GM18868 (cell line): ENCODE measurements at regions not wholly inside any gene's neighbourhood (a gene's known extent, or its start where the extent isn't known, plus 50 kb on each side); places are given as distances from the start of the nearest gene placed in this dataset.

Experiments used
- ATAC-seq: cut with Tn5 transposase; IDR thresholded peaks from one replicate; pipeline ENCODE4 v1.9.1; 2021; ENCODE audit warnings: mild to moderate bottlenecking, moderate library complexity; ENCODE audit not compliant: unreplicated experiment

DNA sequence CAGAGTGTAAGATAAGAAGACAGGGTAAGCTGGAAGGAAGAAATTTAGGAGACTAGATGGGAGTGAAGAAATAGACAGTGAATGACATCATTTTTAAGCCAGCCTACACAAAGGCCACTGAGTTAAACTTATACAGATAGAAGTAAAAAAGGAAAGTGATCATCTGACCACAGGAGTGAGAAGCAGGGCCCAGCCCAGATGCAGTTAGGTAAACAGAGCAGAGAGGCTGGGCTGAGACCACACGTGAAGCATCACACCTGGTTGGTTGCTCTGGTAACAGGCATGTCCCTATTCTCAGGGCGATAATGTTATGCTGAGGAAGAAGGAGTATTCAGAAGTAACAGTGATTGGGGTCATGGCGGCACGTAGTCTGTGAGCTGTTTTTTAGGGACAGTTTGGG lies 1079.4 kb downstream of the AACS start:
- no peak for ATAC-seq

DNA sequence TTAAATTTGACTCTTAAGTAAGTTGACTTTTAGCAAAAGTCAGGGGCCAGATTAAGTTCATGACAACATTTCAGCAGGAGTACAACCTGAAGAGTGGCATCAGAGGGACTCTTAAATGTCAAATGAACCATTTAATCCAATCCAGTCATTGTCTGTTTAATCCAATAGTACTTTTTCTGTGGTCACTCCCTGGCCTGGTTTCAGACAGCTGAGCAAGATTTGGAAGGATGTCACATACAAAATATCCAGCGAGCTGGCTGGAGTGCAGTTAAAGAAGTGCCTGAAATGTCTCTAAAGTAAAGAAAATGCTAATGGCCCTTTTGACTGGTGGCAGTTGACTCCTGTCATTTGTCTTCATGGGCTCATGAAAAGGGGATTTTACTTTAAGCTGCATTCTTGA lies 1082.1 kb downstream of the AACS start:
- ATAC-seq = no peak

DNA sequence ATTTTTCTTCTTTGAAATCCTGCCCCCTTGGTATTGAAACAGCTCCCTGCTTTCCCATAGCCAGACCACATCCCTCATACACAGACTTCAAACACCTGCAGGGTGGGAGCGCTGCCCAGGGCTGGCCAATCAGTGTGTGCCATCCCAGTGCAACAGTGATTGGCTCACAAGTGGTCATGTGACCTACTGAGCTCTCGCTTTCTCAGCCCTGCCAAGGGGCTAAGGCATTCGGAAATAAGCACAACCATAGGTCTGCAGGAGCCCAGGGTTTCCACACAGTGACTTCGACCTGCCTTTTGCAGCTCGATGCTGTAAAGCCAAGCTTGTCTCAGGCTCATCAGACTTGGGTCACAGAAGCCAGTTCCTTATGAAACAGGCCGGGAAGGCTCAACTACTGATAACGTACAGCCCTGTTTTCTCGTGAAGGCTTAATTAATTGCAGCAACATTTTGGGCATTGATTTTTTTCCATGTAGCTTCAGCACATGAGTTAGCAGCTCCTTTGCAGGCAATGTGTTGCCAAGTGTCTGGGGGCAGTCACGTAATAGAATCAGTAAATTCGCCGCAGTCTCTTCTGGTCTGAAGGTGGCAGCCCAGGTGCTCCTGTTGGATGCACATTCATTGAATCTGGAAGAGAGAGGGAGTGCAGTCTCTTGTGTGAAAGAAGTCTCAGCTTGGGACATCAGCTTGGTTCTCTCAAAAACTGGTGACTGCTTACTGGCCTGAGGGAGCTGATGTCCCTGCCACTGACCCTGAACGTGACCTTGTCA lies 1091.8 kb downstream of the AACS start:
- ATAC-seq = no peak

DNA sequence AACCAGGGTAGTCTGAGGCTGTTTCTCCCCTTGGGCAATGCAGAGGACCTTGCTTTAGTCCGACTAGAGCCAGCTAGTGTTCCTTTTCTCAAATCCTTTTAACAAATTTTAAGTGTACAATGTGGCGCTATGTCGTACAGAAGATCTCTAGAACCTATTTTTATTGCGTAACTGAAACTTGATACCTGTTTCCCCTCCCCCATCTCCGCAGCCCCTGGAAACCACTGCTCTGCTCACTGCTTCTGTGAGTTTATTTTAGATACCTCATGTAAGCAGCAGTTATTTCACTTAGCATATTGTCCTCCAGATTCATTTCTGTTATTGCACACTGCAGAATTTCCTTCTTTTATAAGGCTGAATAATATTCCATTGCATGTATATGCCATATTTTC lies 1092.3 kb downstream of the AACS start:
- no peak for ATAC-seq

DNA sequence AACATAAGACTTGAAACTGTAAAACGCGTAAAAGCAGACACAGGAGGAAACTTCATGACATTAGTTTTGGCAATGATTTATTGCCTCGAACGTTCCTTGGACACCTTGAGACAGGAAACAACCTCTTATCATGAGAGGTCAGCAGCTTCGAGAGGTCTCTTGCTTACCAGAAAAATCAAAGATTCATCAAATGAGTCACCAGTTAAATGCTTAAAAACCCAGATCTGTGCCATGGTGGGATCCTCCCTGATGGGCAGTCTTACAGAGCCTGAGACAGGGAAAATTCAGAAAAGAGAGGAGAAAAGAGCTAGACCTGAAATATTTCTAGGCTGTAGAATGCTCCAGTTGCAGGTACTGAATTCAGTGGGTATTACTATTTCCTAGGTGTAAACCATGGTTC lies 1093.9 kb downstream of the AACS start:
- ATAC-seq = no peak

DNA sequence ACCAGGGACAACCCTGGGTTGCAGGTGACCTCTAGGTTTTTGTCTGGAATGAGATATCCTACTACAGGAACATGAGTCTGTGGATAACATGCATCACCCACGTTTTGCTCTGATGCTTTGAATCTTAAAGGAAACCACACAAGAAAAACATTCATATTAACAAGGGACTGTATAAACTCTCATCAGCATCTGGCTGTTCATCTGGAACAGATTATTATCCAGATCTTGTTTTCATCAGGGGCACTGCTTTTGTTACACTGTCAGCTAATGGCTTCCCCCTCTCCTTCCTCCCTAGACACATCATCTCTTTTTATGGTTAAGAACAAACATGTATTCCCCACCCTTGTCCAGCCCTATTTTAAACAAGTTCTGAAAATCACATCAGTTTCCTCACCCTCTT lies 1095.7 kb downstream of the AACS start:
- ATAC-seq = no peak

DNA sequence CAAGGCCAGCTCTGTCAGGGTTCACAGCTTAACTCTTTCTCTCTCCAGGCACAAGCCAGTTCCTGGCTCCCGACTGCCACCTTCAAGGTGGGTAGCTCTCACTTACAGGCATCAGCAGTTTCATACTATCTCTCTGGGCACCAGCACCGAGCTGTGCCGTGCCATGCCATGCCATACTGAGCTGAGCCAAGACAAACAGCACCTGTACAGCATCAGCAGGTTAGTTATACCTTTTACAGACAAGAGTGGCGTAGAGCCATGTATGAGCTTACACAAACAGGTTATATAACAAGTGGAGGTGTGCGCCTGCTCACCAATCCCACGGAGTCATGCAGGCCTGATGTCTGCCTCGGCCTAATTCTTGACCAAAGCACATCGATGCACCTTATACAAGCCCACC lies 1098.7 kb downstream of the AACS start:
- no peak for ATAC-seq

DNA sequence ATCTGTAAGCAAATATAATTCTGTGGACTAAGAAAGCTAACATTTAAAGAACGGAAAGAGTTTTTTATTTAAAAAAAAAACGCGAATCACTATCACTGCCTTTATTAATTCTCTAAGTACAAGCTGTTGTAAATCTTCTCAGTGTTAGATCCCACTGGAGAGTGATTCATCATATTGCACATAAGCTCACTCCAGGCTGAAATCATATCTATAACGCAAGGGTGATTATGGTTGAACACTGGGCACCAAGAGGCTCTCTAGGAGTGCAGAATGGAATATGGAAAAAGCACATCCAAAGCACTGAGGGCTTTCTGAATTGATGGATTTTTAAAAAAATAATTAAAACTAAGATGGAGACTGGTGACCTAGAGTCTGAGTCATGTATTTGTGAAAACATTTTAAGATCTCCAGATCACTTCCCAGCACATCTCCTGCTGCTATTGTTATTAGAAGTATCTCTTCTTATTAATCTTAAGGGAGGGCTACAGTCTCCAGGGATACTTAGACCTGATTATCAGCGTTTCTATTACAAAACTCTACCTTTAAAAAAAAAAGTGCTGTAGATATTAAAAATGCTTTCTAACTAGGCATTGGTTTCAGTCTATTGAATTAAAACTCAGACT lies 1106.8 kb downstream of the AACS start:
- no peak for ATAC-seq

DNA sequence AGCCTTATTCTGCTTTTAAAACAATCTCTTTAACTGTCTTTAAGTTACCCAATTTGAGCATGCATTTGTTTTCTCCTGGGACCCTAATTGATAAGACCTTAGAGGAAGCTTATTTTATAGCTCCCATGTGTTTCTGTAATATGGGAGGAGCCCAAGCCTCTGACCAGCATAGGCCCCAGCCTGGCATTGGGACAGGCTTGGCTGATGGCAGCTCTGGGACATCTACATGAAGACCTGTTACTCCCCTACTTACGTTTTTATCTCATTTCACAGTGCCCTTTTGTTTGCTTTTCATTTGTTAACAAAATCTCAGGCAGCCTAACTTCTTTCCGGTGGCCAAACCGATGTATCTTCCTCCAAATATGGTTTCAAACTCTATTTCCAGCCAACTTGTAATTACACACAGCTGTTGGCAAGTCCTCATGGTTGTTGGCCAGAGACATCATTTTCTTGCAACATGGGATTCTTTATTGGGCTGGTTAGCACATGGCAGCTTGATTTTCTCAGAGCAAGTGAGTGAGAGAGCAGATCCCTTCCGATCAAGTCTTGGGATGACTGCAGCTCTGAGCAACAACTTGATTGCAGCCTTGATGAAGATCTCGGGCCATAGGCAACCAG lies 1117.5 kb downstream of the AACS start:
- ATAC-seq = no peak

DNA sequence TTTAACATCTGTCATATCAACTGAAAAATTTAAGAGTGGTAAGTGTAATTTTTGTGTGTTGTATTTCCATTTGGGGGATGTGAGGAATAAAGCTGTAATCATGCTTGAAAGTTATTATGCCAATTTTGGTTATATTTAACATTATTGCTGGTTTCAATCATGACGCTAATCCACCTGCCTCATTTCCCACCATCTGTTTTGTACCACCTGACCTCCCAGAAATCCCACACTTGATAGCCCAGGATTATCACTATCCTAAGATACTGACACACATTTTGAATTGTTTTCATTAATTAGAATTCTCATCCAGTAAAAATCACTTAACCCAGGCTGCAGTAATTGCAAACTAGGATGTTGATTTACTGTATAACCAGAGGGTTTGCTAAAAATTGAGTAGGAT lies 1119.8 kb downstream of the AACS start:
- no peak for ATAC-seq

DNA sequence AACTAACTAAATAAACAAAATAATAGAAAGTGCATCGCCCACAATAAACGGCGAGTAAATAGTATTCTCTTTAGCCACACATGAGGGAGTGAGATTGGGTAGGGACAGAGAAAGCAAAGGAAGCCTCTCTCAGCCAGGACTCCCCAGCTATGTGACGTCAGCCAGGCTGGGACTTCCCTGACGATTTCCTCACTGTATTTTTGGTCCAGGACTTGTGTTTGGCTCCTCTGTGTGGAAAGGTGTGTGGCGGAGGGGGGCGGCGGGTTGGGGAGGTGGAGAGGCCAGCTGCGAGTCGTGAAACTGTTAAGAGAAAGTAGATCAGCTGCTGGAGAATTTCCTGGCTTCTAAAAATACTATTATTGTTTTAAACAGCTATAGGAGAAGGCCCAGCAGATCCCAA lies 1124.6 kb downstream of the AACS start:
- ATAC-seq = no peak

DNA sequence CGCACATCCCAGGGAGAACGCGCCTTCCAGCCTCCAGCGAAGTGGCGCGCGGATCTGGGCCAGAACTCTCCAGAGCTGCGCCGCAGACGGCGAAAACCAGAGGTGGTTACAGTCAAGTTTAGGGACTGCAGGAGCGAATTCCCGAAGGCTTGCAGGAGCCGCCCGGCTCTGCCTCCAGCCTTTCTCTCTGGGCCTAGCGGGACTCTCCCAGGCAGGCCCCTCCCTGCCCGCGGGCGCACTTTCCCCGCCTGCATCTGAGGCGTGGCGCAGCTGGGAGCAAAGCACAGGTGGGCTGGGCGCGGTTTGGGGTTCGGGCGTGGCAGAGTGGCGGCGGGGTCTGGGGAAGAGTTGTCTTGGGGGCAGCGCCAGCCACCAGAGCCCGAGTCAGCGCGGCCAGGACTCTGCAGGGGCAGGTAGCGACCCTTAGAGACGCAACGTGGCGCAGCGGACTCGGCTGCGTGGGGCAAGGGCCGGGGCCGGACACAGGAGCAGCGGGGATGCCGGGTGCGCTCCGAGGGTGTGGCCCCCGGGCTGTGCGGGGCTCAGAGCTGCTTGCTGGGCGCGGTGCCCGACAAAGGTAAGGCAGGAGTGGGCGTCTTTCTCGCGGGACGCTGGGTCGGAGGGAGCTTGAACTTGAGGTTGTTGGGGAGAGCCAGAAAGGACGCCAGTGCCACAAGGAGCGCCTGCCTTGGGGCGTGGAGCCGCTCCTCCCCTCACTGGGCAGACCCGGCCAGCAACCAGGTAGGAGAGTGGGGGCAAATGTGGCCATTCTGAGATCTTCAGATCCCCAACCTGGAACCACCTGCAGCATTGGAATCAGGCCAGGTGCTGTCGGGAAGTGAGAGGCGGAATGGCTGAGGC lies 1126.0 kb downstream of the AACS start:
- no peak for ATAC-seq

DNA sequence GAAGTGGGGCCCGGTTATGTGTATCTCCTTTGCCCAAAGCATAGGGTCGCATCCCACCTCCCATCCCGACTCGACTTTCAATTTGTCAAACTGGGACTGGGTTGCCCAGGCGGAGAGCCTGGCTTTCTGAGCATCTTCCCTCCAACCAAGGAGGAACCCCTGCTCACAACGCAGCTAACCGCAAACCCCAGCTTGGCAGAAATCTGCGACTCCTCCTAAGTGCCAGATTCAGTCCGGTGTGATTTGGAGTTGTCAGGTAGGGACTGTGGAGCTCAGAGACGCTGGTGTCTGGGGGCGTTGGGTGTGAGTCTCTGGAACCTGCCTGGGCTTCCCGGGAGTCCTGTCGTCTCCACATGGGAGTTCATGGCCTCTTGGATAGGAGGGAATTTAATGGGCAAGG lies 1126.7 kb downstream of the AACS start:
- no peak for ATAC-seq

DNA sequence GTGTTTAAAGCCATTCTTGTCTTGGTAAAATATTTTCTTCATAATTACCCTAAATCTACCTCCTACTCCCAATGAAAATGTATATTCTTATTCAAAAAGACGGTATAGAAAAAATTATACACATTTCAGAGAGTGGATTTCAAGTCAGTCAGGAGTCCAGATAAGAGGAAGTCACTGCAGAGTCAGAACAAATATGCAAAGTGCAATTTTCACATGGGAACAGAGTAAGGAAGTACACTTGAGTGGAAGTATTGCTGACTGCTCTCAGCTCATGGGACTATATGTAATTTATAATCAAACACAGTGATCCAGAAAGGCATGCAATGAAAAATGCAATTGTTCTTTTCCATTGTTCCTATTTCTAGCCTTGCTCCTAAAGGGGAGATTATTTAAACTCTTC lies 1128.0 kb downstream of the AACS start:
- no peak for ATAC-seq

DNA sequence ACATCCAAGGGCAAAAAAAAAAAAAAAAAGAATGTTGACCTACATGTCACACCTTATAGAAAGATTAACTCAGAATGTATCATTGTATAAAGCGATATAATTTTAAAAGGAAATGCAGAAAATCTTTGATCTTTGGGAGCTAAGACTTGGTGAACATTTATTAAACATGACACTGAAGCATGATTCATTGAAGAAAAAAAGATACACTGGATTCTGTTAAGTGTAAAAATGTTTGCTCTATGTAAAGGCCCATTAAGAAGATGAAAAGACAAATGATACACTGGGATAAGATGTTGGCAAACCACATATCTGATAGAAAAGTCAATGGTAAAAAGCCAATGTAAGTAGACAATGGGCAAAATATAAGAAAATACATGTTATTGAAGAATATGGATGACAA lies 1131.0 kb downstream of the AACS start:
- ATAC-seq = no peak

DNA sequence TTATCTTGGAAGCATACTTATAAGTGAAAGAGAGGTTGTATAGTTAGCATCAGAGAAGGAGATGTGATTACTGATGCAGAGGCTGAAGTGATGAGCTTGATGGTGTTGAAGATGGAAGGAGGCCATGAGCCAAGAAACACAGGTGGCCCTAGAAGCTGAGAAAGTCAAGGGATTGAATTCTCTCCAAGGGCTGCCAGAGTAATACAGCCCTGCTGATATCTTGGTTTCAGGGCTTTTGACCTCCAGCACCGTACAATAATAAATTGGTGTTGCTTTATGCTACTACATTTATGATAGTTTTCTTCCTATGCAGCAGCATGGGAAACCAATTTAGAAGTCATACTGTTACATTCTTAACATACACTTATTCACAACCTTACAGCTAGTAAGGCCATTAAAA lies 1133.3 kb downstream of the AACS start:
- ATAC-seq = no peak

DNA sequence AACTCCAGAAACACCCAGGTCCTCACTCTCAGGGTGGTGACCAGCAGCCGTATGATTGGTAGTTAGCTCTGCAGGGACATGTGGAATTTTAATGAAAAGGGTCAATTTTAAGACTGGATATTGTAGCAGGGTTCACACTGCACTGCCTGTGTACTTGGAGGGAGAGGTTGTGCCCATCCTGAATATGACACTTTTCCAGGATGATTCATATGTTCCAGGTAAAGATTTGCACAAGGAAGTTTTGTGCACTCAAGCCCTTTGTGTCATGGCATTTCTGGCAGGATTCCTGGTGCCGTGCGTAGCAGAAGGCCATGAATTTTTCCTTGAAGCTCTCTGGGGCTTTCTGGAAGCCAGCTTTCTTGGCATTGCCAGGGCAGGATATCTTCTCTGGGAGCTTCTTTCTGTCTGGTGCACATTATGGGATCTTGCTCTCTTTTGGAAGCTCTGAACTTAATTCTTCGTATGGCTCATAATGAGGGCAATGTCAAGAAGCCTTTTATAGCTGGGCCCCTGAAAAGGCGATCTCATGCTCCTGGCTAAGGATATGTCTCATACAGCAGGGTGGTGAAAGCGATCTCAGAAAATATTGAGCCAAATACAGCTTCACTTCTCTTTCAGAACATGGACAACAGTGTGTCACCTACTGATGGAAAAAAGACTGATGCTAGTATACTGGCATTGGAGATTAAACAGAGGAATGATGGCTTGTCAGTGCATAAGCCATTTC lies 1133.9 kb downstream of the AACS start:
- ATAC-seq = no peak

DNA sequence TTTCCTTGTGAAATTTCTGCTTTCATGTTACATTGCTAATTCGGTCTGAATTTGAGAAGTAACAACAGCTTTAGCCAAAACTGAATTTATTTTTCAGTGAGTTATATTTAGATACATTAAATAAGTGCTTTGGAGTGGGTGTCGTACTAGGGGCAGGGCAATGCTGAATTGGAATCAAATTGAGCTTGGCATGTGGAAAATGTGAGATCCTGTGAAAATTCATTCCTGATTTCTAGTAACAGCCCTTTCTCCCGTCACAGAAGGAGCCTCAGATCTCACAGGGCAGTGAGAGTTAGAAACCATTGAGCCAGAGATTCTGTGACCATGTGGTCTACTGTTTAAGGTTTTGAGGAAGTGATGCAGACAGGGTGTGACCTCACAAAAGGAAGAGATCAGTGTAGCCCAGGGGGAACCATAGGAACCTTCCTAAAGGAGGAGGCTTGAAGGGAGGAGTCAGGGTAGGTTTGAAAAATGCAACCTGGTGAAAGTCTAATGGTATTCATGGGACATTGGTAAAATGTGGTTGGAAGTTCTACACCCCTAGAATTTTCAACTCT lies 1136.8 kb downstream of the AACS start:
- no peak for ATAC-seq

DNA sequence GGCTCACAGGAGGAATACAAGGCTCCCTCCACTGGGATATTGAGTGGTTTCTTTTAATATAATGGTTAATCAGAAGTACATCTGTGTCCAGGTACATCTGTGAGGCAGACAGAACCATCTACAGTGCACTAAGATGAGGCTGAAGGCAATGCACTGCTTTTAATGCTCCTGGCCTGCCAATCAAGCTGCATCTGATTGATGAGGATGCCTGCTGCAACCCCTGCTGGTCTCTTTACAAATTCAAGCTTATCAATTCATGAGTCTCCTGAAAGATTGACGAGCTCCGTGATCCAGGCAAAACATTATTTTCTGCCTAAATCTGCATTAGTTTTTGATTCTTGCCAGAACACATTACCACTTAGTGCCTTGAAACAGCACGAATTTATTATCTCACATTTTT lies 1139.1 kb downstream of the AACS start:
- ATAC-seq = no peak

DNA sequence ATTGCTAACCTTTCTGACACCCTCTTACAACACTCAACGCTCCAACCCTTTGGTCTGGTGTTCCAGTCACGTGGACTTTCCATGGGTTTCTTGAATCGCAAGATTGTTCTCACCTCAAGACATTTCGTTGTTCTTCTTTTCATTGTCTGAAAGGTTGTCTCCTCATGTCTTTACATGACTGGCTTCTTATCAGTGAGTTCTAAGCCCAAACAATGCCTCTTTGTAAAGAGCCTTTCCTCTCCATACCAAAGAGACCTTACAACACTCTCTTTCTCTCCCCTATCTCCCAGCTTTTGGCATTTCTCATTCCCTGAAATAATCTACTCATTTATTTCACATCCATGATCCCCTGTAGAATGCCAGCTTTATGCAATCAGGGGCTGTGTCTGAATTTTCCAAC lies 1144.8 kb downstream of the AACS start:
- no peak for ATAC-seq

DNA sequence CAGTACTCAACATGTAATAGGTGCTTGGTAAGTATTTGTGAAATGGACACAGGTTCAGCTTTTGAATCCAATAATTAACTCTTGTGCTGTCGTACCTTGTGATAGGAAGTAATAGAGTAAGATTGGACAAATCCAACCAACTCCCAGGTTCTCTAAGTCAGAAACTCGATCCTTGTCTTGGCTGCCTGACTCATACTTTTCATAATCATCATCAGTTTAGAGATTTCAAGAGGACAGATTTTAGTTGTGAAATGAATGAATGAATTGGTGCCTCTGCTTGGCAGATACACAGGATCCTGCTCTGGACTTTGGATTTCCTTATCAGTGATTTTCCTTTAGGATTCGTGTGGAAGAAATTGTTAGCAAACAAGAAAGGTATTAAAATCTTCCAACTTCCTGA lies 1145.2 kb downstream of the AACS start:
- no peak for ATAC-seq
